Mesenchymal stem cell (in vitro differentiated cells and primary cell): ENCODE measurements at regions not wholly inside any gene's neighbourhood (a gene's known extent, or its start where the extent isn't known, plus 50 kb on each side); places are given as distances from the start of the nearest gene placed in this dataset.

ENCODE experiments used
- DNase-seq: peaks from one replicate; pipeline ENCODE4 v3.0.0-alpha.2; 2013
- H2AFZ ChIP-seq: one replicate; pipeline ENCODE4 v1.6.1; 2013; ENCODE audit warnings: low read depth, mild to moderate bottlenecking, control low read depth, inconsistent platforms, low read length, moderate library complexity
- H2AK5ac ChIP-seq: 2 replicates; pipeline ENCODE4 v1.6.1; 2013; ENCODE audit warnings: low read length, moderate library complexity, mild to moderate bottlenecking, inconsistent platforms; ENCODE audit not compliant: severe bottlenecking
- H2BK120ac ChIP-seq: one replicate; pipeline ENCODE4 v1.6.1; 2013; ENCODE audit warnings: low read depth, mild to moderate bottlenecking, inconsistent platforms, low read length, moderate library complexity
- H2BK12ac ChIP-seq, 2 experiments: one replicate each; pipeline ENCODE4 v1.6.1; 2013; ENCODE audit warnings: inconsistent platforms in 2 of 2, low read length in 2 of 2, mild to moderate bottlenecking in 2 of 2, moderate library complexity in 2 of 2, control low read depth in 1 of 2
- H2BK15ac ChIP-seq: one replicate; pipeline ENCODE4 v1.6.1; 2013; ENCODE audit warnings: mild to moderate bottlenecking, low read depth, inconsistent platforms; ENCODE audit not compliant: poor library complexity, severe bottlenecking
- H2BK5ac ChIP-seq: 2 replicates; pipeline ENCODE4 v1.6.1; 2013; ENCODE audit warnings: low read depth, mild to moderate bottlenecking, low read length, control low read depth, inconsistent platforms; ENCODE audit not compliant: poor library complexity, severe bottlenecking
- H3K14ac ChIP-seq, 2 experiments: one replicate each; pipeline ENCODE4 v1.6.1; 2013; ENCODE audit warnings: inconsistent platforms in 2 of 2, low read length in 2 of 2, control low read depth in 1 of 2, mild to moderate bottlenecking in 1 of 2, moderate library complexity in 1 of 2
- H3K18ac ChIP-seq, 2 experiments: one replicate each; pipeline ENCODE4 v1.6.1; 2013; ENCODE audit warnings: inconsistent platforms in 2 of 2, low read length in 2 of 2, control low read depth in 1 of 2, low read depth in 1 of 2, mild to moderate bottlenecking in 1 of 2
- H3K23ac ChIP-seq, 2 experiments: one replicate each; pipeline ENCODE4 v1.6.1; 2013; ENCODE audit warnings: inconsistent platforms in 2 of 2, low read length in 2 of 2, mild to moderate bottlenecking in 2 of 2, moderate library complexity in 2 of 2, control low read depth in 1 of 2
- H3K27ac ChIP-seq: 2 replicates; pipeline ENCODE4 v1.5.1; 2013; ENCODE audit warnings: mild to moderate bottlenecking, moderate library complexity, low read length, control low read depth, inconsistent platforms; ENCODE audit not compliant: poor library complexity, severe bottlenecking
- H3K27me3 ChIP-seq, 2 experiments: 2 replicates each; pipeline versions ENCODE4 v1.6.1 to v1.7.0; 2013; ENCODE audit warnings: low read length in 2 of 2, mild to moderate bottlenecking in 2 of 2, moderate library complexity in 2 of 2, control low read depth in 1 of 2, inconsistent platforms in 1 of 2; ENCODE audit not compliant: control insufficient read depth in 1 of 2, insufficient read depth in 1 of 2
- H3K36me3 ChIP-seq, 2 experiments: 2 replicates each; pipeline versions ENCODE4 v1.6.1 to v1.7.0; 2013; ENCODE audit warnings: low read length in 2 of 2, control low read depth in 1 of 2, inconsistent platforms in 1 of 2, low read depth in 1 of 2, mild to moderate bottlenecking in 1 of 2; ENCODE audit not compliant: insufficient read depth in 2 of 2, control insufficient read depth in 1 of 2
- H3K4ac ChIP-seq, 2 experiments: one replicate each; pipeline ENCODE4 v1.6.1; 2013; ENCODE audit warnings: inconsistent platforms in 2 of 2, low read length in 2 of 2, mild to moderate bottlenecking in 2 of 2, moderate library complexity in 2 of 2, control low read depth in 1 of 2, low read depth in 1 of 2
- H3K4me1 ChIP-seq: 2 replicates; pipeline ENCODE4 v1.6.1; 2013; ENCODE audit warnings: low read depth, low read length, control low read depth; ENCODE audit not compliant: control insufficient read depth, insufficient read depth
- H3K4me2 ChIP-seq: 2 replicates; pipeline ENCODE4 v1.6.1; 2013; ENCODE audit warnings: low read length, mild to moderate bottlenecking, inconsistent platforms; ENCODE audit not compliant: poor library complexity, severe bottlenecking
- H3K4me3 ChIP-seq, 2 experiments: 2 replicates each; pipeline versions ENCODE4 v1.5.1 to v1.7.0; 2013; ENCODE audit warnings: low read length in 2 of 2, mild to moderate bottlenecking in 2 of 2, control low read depth in 1 of 2, low read depth in 1 of 2; ENCODE audit not compliant: insufficient read depth in 1 of 2
- H3K79me1 ChIP-seq: replicated peaks from 2 replicates; pipeline ENCODE4 v1.6.1; 2013; ENCODE audit warnings: mild to moderate bottlenecking, control low read depth, low read length, inconsistent platforms; ENCODE audit not compliant: poor library complexity, severe bottlenecking
- H3K9ac ChIP-seq: 2 replicates; pipeline ENCODE4 v1.7.0; 2013; ENCODE audit warnings: mild to moderate bottlenecking, low read length, moderate library complexity
- H3K9me3 ChIP-seq: 2 replicates; pipeline ENCODE4 v1.7.0; 2013; ENCODE audit warnings: mild to moderate bottlenecking, low read length; ENCODE audit not compliant: control insufficient read depth
- H4K8ac ChIP-seq: one replicate; pipeline ENCODE4 v1.6.1; 2013; ENCODE audit warnings: inconsistent platforms, mild to moderate bottlenecking, low read length, moderate library complexity
- H4K91ac ChIP-seq: one replicate; pipeline ENCODE4 v1.6.1; 2013; ENCODE audit warnings: mild to moderate bottlenecking, low read length, inconsistent platforms
- whole genome bisulfite sequencing: methylation state at CpG from one replicate; pipeline ENCODE4 v1.1.7; 2013; ENCODE audit warnings: mixed read lengths; 5-methylcytosine and 5-hydroxymethylcytosine counted together

GRCh38 chr7:109782806-109783205 lies 1213.1 kb downstream of the DNAJB9 start:
- no peak overlapping the region for H2BK15ac ChIP-seq
- H2BK12ac ChIP-seq: no peak overlapping the region
- H2AK5ac ChIP-seq: no peak overlapping the region
- H4K8ac ChIP-seq: no peak overlapping the region
- no peak overlapping the region for H3K23ac ChIP-seq
- no peak overlapping the region for H3K18ac ChIP-seq
- H2BK120ac ChIP-seq: no peak overlapping the region
- H3K4me3 ChIP-seq: no peak overlapping the region
- H3K27ac ChIP-seq: no peak overlapping the region
- WGBS: 50% methylated on average over 2 of the region's 3 CpGs
- H2BK5ac ChIP-seq: no peak overlapping the region
- DNase-seq: no peak
- H3K27me3 ChIP-seq: no peaks in the 10 kb centered on the region
- H3K4me2 ChIP-seq: no peak overlapping the region
- H3K9me3 ChIP-seq: peaks cover 13% of the 10 kb centered on the region
- no peak overlapping the region for H3K9ac ChIP-seq
- no peaks in the 10 kb centered on the region for H3K4me1 ChIP-seq
- H2AFZ ChIP-seq: no peak overlapping the region
- H3K4ac ChIP-seq: no peak overlapping the region
- H3K14ac ChIP-seq: no peak overlapping the region
- H4K91ac ChIP-seq: no peak overlapping the region
- no peaks in the 10 kb centered on the region for H3K36me3 ChIP-seq
- no peaks in the 10 kb centered on the region for H3K79me1 ChIP-seq

- Histone ChIP-seq H4K8ac (no peak overlapping the region), H3K9ac (no peak overlapping the region), H3K27me3 (no peaks in the 10 kb centered on the region), H4K91ac (no peak overlapping the region), H3K27ac (no peak overlapping the region), H2AK5ac (no peak overlapping the region), H3K4me2 (no peak overlapping the region), H3K9me3 (no peaks in the 10 kb centered on the region), H2AFZ (no peak overlapping the region), H2BK120ac (no peak overlapping the region), H3K4ac (no peak overlapping the region), H3K4me1 (no peaks in the 10 kb centered on the region), H3K36me3 (no peaks in the 10 kb centered on the region), H3K23ac (no peak overlapping the region), H2BK15ac (no peak overlapping the region), H3K79me1 (no peaks in the 10 kb centered on the region), H2BK5ac (no peak overlapping the region), H3K18ac (no peak overlapping the region), H3K4me3 (no peak overlapping the region), H2BK12ac (no peak overlapping the region), H3K14ac (no peak overlapping the region)
- no peak for DNase-seq
Measured at GRCh38 chr7:109806548-109806947, 1236.9 kb downstream of the DNAJB9 start.

GRCh38 chr7:109821156-109821555 lies 1251.5 kb downstream of the DNAJB9 start:
- Histone ChIP-seq H4K8ac (no peak overlapping the region), H3K18ac (no peak overlapping the region), H4K91ac (no peak overlapping the region), H2BK5ac (no peak overlapping the region), H2BK12ac (no peak overlapping the region), H3K4me3 (no peak overlapping the region), H3K36me3 (no peaks in the 10 kb centered on the region), H3K9ac (no peak overlapping the region), H2AFZ (no peak overlapping the region), H3K23ac (no peak overlapping the region), H3K4ac (no peak overlapping the region), H2BK15ac (no peak overlapping the region), H3K9me3 (peaks cover 36% of the 10 kb centered on the region), H3K27me3 (no peaks in the 10 kb centered on the region), H2BK120ac (no peak overlapping the region), H3K4me1 (no peaks in the 10 kb centered on the region), H2AK5ac (no peak overlapping the region), H3K14ac (no peak overlapping the region), H3K27ac (no peak overlapping the region), H3K79me1 (no peaks in the 10 kb centered on the region), H3K4me2 (no peak overlapping the region)
- DNase-seq: no peak
- WGBS: 44% methylated on average over 2 of the region's 2 CpGs

GRCh38 chr7:109834851-109835250 lies 1256.1 kb upstream of the LRRN3 start:
- Histone ChIP-seq H3K4ac (no peak overlapping the region), H3K36me3 (no peaks in the 10 kb centered on the region), H4K91ac (no peak overlapping the region), H3K4me1 (no peaks in the 10 kb centered on the region), H2AK5ac (no peak overlapping the region), H3K9ac (no peak overlapping the region), H4K8ac (no peak overlapping the region), H3K4me2 (no peak overlapping the region), H3K14ac (no peak overlapping the region), H3K27ac (no peak overlapping the region), H2BK120ac (no peak overlapping the region), H2AFZ (no peak overlapping the region), H2BK12ac (no peak overlapping the region), H2BK5ac (no peak overlapping the region), H3K9me3 (no peaks in the 10 kb centered on the region), H3K27me3 (no peaks in the 10 kb centered on the region), H3K79me1 (no peaks in the 10 kb centered on the region), H3K18ac (no peak overlapping the region), H3K23ac (no peak overlapping the region), H3K4me3 (no peak overlapping the region), H2BK15ac (no peak overlapping the region)
- DNase-seq: no peak
